OCI-LY7 (cell line): ENCODE measurements at regions not wholly inside any gene's neighbourhood (a gene's known extent, or its start where the extent isn't known, plus 50 kb on each side); places are given as distances from the start of the nearest gene placed in this dataset.

Experiments used
- BruUV-seq: library from RNA; stranded (reverse); fragments of 400-500 nt; replicated peaks from 2 replicates; lab custom pipeline; 2021; lab: Mats Ljungman, UMichigan
- CTCF ChIA-PET: fragments of 300-600 bp; sonication (Branson Sonifier 250); formaldehyde crosslinking; loops from one replicate; lab custom pipeline; 2022; ENCODE audit warnings: antibody characterized with exemption; ENCODE audit not compliant: unreplicated experiment; lab: Charles Lee
- POLR2A ChIA-PET: fragments of 300-600 bp; sonication (Branson Sonifier 250); formaldehyde crosslinking; loops from one replicate; lab custom pipeline; 2022; ENCODE audit warnings: antibody characterized with exemption; lab: Charles Lee
- DNase-seq: peaks from one replicate; pipeline ENCODE4 v3.0.0-alpha.2; 2015; ENCODE audit warnings: low spot score
- H2AFZ ChIP-seq: fragments of 200-600 bp; sonication (generic), shearing (Covaris generic); 2 replicates; pipeline ENCODE4 v1.6.1; 2014; ENCODE audit warnings: mild to moderate bottlenecking, antibody characterized with exemption, low read length, moderate library complexity
- H3K27ac ChIP-seq: fragments of 200-600 bp; sonication (generic); 2 replicates; pipeline ENCODE4 v1.5.1; 2014; ENCODE audit warnings: mixed run types, low read depth, mild to moderate bottlenecking, moderate library complexity, low read length, inconsistent platforms; ENCODE audit not compliant: poor library complexity, severe bottlenecking
- H3K36me3 ChIP-seq: fragments of 200-600 bp; sonication (generic); 2 replicates; pipeline ENCODE4 v1.6.1; 2014; ENCODE audit warnings: mild to moderate bottlenecking, antibody characterized with exemption, low read length, moderate library complexity, mixed read lengths; ENCODE audit not compliant: insufficient read depth
- H3K4me1 ChIP-seq: fragments of 200-600 bp; sonication (generic); 2 replicates; pipeline ENCODE4 v1.5.1; 2014; ENCODE audit warnings: mild to moderate bottlenecking, low read length; ENCODE audit not compliant: insufficient read depth, poor library complexity, severe bottlenecking
- H3K4me2 ChIP-seq: fragments of 200-600 bp; sonication (generic); 2 replicates; pipeline ENCODE4 v1.6.1; 2014; ENCODE audit warnings: mild to moderate bottlenecking, low read length
- H3K4me3 ChIP-seq: fragments of 200-600 bp; sonication (generic); 2 replicates; pipeline ENCODE4 v1.5.1; 2014; ENCODE audit warnings: mild to moderate bottlenecking, low read depth, low read length; ENCODE audit not compliant: poor library complexity, severe bottlenecking
- H3K79me2 ChIP-seq: fragments of 200-600 bp; sonication (generic); 2 replicates; pipeline ENCODE4 v1.6.1; 2016; ENCODE audit warnings: low read depth, mild to moderate bottlenecking, low read length, moderate library complexity, mixed read lengths; ENCODE audit not compliant: insufficient read depth
- H3K9me2 ChIP-seq: fragments of 200-600 bp; sonication (generic); 2 replicates; pipeline ENCODE4 v1.6.1; 2016; ENCODE audit warnings: mild to moderate bottlenecking, low read length, mixed read lengths; ENCODE audit not compliant: insufficient read depth
- H3K9me3 ChIP-seq: fragments of 200-600 bp; sonication (generic); 2 replicates; pipeline ENCODE4 v1.6.1; 2014; ENCODE audit warnings: mild to moderate bottlenecking, mixed run types, low read length, mixed read lengths
- H4K20me1 ChIP-seq: fragments of 200-600 bp; sonication (generic); 2 replicates; pipeline ENCODE4 v1.6.1; 2014; ENCODE audit warnings: mild to moderate bottlenecking, antibody characterized with exemption, low read length, moderate library complexity, mixed read lengths; ENCODE audit not compliant: insufficient read depth
- EZH2phosphoT487 ChIP-seq: fragments of 200-600 bp; sonication (generic); IDR thresholded peaks from 2 replicates; pipeline ENCODE4 v1.6.1; 2018; ENCODE audit warnings: low read depth, borderline replicate concordance, mild to moderate bottlenecking, mixed run types, antibody characterized with exemption, low read length, moderate library complexity, mixed read lengths
- intact Hi-C: fragments of 100-400 bp; cut with micrococcal nuclease; formaldehyde crosslinking; loops from one replicate; pipeline ENCODE4 v1.10.0; 2022; ENCODE audit not compliant: unreplicated experiment
- TF ChIP-seq, protein P1 (sequence below): fragments of 200-600 bp; sonication (generic); conservative IDR thresholded peaks from 2 replicates; pipeline ENCODE4 v1.5.1; 2014; ENCODE audit warnings: mild to moderate bottlenecking, antibody characterized with exemption, low read length, moderate library complexity, mixed read lengths

- BruUV-seq, result no TSS peak
- no peaks in the 10 kb centered on the region for H3K9me3 ChIP-seq
- ChIA-PET POLR2A (no interaction called here), CTCF (no interaction called here)
- intact Hi-C loops, result no loop called here
- H3K4me3 ChIP-seq, result no peak overlapping the region
- H3K4me1 ChIP-seq, result no peaks in the 10 kb centered on the region
- H3K27ac ChIP-seq, result no peak overlapping the region
- H3K9me2 ChIP-seq, result no peaks in the 10 kb centered on the region
- no peaks in the 10 kb centered on the region for H3K79me2 ChIP-seq
- no peak for DNase-seq
- no peaks in the 10 kb centered on the region for H3K36me3 ChIP-seq
- H4K20me1 ChIP-seq, result no peaks in the 10 kb centered on the region
- no peak overlapping the region for H2AFZ ChIP-seq
- no peak for TF ChIP-seq EZH2phosphoT487
- TF ChIP-seq, protein P1, sequence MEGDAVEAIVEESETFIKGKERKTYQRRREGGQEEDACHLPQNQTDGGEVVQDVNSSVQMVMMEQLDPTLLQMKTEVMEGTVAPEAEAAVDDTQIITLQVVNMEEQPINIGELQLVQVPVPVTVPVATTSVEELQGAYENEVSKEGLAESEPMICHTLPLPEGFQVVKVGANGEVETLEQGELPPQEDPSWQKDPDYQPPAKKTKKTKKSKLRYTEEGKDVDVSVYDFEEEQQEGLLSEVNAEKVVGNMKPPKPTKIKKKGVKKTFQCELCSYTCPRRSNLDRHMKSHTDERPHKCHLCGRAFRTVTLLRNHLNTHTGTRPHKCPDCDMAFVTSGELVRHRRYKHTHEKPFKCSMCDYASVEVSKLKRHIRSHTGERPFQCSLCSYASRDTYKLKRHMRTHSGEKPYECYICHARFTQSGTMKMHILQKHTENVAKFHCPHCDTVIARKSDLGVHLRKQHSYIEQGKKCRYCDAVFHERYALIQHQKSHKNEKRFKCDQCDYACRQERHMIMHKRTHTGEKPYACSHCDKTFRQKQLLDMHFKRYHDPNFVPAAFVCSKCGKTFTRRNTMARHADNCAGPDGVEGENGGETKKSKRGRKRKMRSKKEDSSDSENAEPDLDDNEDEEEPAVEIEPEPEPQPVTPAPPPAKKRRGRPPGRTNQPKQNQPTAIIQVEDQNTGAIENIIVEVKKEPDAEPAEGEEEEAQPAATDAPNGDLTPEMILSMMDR, result no peak
- H3K4me2 ChIP-seq, result no peak overlapping the region
Measured at GRCh38 chr14:86404425-86404824, 874.5 kb downstream of the FLRT2 start.

DNA sequence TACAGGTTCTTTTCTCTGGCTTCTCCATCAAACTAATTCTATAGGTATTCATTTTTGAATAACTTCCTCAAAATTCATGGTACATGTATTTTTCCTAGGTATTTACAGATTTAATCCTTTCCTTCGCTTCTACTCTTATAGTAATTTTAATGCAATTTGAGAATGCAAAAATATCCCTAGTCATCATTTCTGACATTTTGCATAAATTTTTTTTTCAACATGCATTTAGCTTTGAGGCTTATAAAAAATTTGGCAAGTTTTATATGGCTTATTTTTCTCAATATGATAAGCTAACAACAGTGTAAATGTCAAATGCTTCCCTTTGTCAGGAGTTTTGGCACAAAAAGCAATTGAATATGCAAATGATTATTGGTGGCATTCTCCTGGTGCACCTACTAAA, 872.6 kb downstream of the FLRT2 start:
- no peak for TF ChIP-seq EZH2phosphoT487
- TF ChIP-seq, protein P1, result no peak
- intact Hi-C loops, result no loop called here
- no TSS peak for BruUV-seq
- no peak overlapping the region for H3K27ac ChIP-seq
- H3K4me2 ChIP-seq, result no peak overlapping the region
- no peak overlapping the region for H3K4me3 ChIP-seq
- H3K9me3 ChIP-seq, result no peaks in the 10 kb centered on the region
- no peaks in the 10 kb centered on the region for H3K4me1 ChIP-seq
- H3K9me2 ChIP-seq, result no peaks in the 10 kb centered on the region
- H3K36me3 ChIP-seq, result no peaks in the 10 kb centered on the region
- no peak for DNase-seq
- H3K79me2 ChIP-seq, result no peaks in the 10 kb centered on the region
- no peak overlapping the region for H2AFZ ChIP-seq
- POLR2A ChIA-PET, result no interaction called here
- no peaks in the 10 kb centered on the region for H4K20me1 ChIP-seq
- CTCF ChIA-PET, result no interaction called here

GRCh38 chr14:86391085-86391484, 861.1 kb downstream of the FLRT2 start:
- H3K9me2 ChIP-seq, result no peaks in the 10 kb centered on the region
- no peaks in the 10 kb centered on the region for H3K79me2 ChIP-seq
- H3K4me1 ChIP-seq, result no peaks in the 10 kb centered on the region
- ChIA-PET POLR2A (no interaction called here), CTCF (no interaction called here)
- TF ChIP-seq EZH2phosphoT487, result no peak
- TF ChIP-seq, protein P1, result no peak
- H3K36me3 ChIP-seq, result no peaks in the 10 kb centered on the region
- no peak overlapping the region for H2AFZ ChIP-seq
- H3K9me3 ChIP-seq, result no peaks in the 10 kb centered on the region
- H3K4me3 ChIP-seq, result no peak overlapping the region
- DNase-seq, result no peak
- no peak overlapping the region for H3K4me2 ChIP-seq
- H4K20me1 ChIP-seq, result no peaks in the 10 kb centered on the region
- no TSS peak for BruUV-seq
- H3K27ac ChIP-seq, result no peak overlapping the region
- intact Hi-C loops, result no loop called here
